HG02571 (cell line): ENCODE measurements at regions not wholly inside any gene's neighbourhood (a gene's known extent, or its start where the extent isn't known, plus 50 kb on each side); places are given as distances from the start of the nearest gene placed in this dataset.
A peak's percentile ranks its signal among the peaks of the same experiment; 100 is the strongest.

Experiments used
- ATAC-seq: cut with Tn5 transposase; IDR thresholded peaks from one replicate; pipeline ENCODE4 v1.9.1; 2021; ENCODE audit warnings: mild to moderate bottlenecking, moderate library complexity; ENCODE audit not compliant: unreplicated experiment

- ATAC-seq = no peak
Observed at GRCh38 chr14:65185829-65186228, 83.5 kb upstream of the MAX start.

GRCh38 chr14:65186951-65187350 is 84.6 kb upstream of the MAX start:
- ATAC-seq = no peak

- no peak for ATAC-seq
Observed at GRCh38 chr14:65187421-65188049, 85.2 kb upstream of the MAX start.

GRCh38 chr14:65190312-65190711 is 88.0 kb upstream of the MAX start:
- ATAC-seq = no peak

GRCh38 chr14:65191716-65192115 is 89.4 kb upstream of the MAX start:
- ATAC-seq = no peak

- no peak for ATAC-seq
Observed at GRCh38 chr14:65192686-65193085, 90.4 kb upstream of the MAX start.

- no peak for ATAC-seq
Observed at GRCh38 chr14:65193916-65194590, 91.7 kb upstream of the MAX start.

- peak; percentile 90 for ATAC-seq
Observed at GRCh38 chr14:65195042-65195719, 92.9 kb upstream of the MAX start.

GRCh38 chr14:65198346-65198745 is 96.0 kb upstream of the MAX start:
- ATAC-seq = no peak

- no peak for ATAC-seq
Observed at GRCh38 chr14:65200454-65200853, 98.1 kb upstream of the MAX start.

GRCh38 chr14:65203574-65203973 is 101.3 kb upstream of the MAX start:
- no peak for ATAC-seq

- ATAC-seq = no peak
Observed at GRCh38 chr14:65204056-65204455, 101.7 kb upstream of the MAX start.

- no peak for ATAC-seq
Observed at GRCh38 chr14:65206078-65206447, 103.7 kb upstream of the MAX start.

- ATAC-seq = peak; percentile 67
Observed at GRCh38 chr14:65206448-65207096, 104.3 kb upstream of the MAX start.

- no peak for ATAC-seq
Observed at GRCh38 chr14:65208548-65208947, 106.2 kb upstream of the MAX start.

GRCh38 chr14:65210118-65210821 is 108.0 kb upstream of the MAX start:
- no peak for ATAC-seq

GRCh38 chr14:65210822-65211182 is 108.5 kb upstream of the MAX start:
- no peak for ATAC-seq

GRCh38 chr14:65211341-65211987 is 109.1 kb upstream of the MAX start:
- ATAC-seq = no peak

- no peak for ATAC-seq
Observed at GRCh38 chr14:65213316-65213715, 111.0 kb upstream of the MAX start.

- no peak for ATAC-seq
Observed at GRCh38 chr14:65214741-65215140, 112.4 kb upstream of the MAX start.

GRCh38 chr14:65219353-65219752 is 117.0 kb upstream of the MAX start:
- no peak for ATAC-seq
